SK-N-SH (cell line): ENCODE measurements at regions not wholly inside any gene's neighbourhood (a gene's known extent, or its start where the extent isn't known, plus 50 kb on each side); places are given as distances from the start of the nearest gene placed in this dataset.

Source experiments
- CTCF ChIA-PET: fragments of 300-600, 350-600 bp; formaldehyde crosslinking; extraction: SDS; loops from one replicate; lab custom pipeline; 2021; lab: Yijun Ruan, JAX
- POLR2A ChIA-PET: fragments of 350-600 bp; sonication (Branson Sonifier 250); formaldehyde crosslinking; extraction: SDS; loops from one replicate; lab custom pipeline; 2020; ENCODE audit warnings: antibody characterized with exemption, inconsistent platforms; lab: Yijun Ruan, JAX
- DNase-seq: peaks from one replicate; pipeline ENCODE4 v3.0.0; 2012
- H2AFZ ChIP-seq: fragments of 200-600 bp; sonication (generic); 2 replicates; pipeline ENCODE4 v1.8.1; 2016; ENCODE audit warnings: antibody characterized with exemption, mild to moderate bottlenecking, low read depth
- H3F3A ChIP-seq: fragments of 200-600 bp; sonication (generic); replicated peaks from 2 replicates; pipeline ENCODE3; 2016; ENCODE audit warnings: antibody characterized with exemption, mild to moderate bottlenecking; ENCODE audit not compliant: insufficient read depth
- H3K27ac ChIP-seq, 2 experiments: fragments of 200-500 bp in 1 of 2; fragments of 200-600 bp in 1 of 2; sonication (Bioruptor generic) in 1 of 2; sonication (generic), shearing (Covaris generic) in 1 of 2; 2 replicates each; pipeline versions ENCODE4 v1.5.1 to v1.6.1; 2014 to 2016; ENCODE audit warnings: low read depth in 2 of 2, inconsistent platforms in 1 of 2, low read length in 1 of 2, mild to moderate bottlenecking in 1 of 2, mixed read lengths in 1 of 2
- H3K27me3 ChIP-seq: fragments of 200-600 bp; sonication (generic), shearing (Covaris generic); 2 replicates; pipeline ENCODE4 v1.6.1; 2016; ENCODE audit warnings: mixed run types; ENCODE audit not compliant: insufficient read depth
- H3K36me3 ChIP-seq, 2 experiments: fragments of 200-500 bp in 1 of 2; fragments of 200-600 bp in 1 of 2; sonication (Bioruptor generic) in 1 of 2; sonication (generic) in 1 of 2; replicated peaks in 1 of 2; 2 replicates each; pipeline versions ENCODE3 to v1.5.1; 2014 to 2016; ENCODE audit warnings: low read length in 1 of 2, mild to moderate bottlenecking in 1 of 2; ENCODE audit not compliant: insufficient read depth in 2 of 2, control insufficient read depth in 1 of 2
- H3K4me1 ChIP-seq, 2 experiments: fragments of 200-500 bp in 1 of 2; fragments of 200-600 bp in 1 of 2; sonication (Bioruptor generic) in 1 of 2; sonication (generic), shearing (Covaris generic) in 1 of 2; 2 replicates each; pipeline versions ENCODE4 v1.5.1 to v1.6.1; 2014 to 2016; ENCODE audit warnings: low read depth in 1 of 2, low read length in 1 of 2, mixed run types in 1 of 2; ENCODE audit not compliant: insufficient read depth in 2 of 2, control insufficient read depth in 1 of 2
- H3K4me2 ChIP-seq: fragments of 200-600 bp; sonication (generic), shearing (Covaris generic); 2 replicates; pipeline ENCODE4 v1.6.1; 2017; ENCODE audit warnings: mixed run types
- H3K4me3 ChIP-seq, 2 experiments: fragments of 200-500 bp in 1 of 2; fragments of 200-600 bp in 1 of 2; sonication (Bioruptor generic) in 1 of 2; sonication (generic), shearing (Covaris generic) in 1 of 2; 2 replicates each; pipeline versions ENCODE4 v1.5.1 to v1.8.1; 2014 to 2016; ENCODE audit warnings: low read depth in 2 of 2, inconsistent platforms in 1 of 2, low read length in 1 of 2, mild to moderate bottlenecking in 1 of 2, mixed read lengths in 1 of 2, moderate library complexity in 1 of 2
- H3K79me2 ChIP-seq: fragments of 200-600 bp; sonication (generic); 2 replicates; pipeline ENCODE4 v1.8.1; 2017; ENCODE audit warnings: mild to moderate bottlenecking; ENCODE audit not compliant: insufficient read depth
- H3K9ac ChIP-seq: fragments of 200-600 bp; sonication (generic); 2 replicates; pipeline ENCODE4 v1.6.1; 2017; ENCODE audit warnings: mixed run types
- H3K9me2 ChIP-seq: fragments of 200-600 bp; sonication (generic); 2 replicates; pipeline ENCODE4 v1.6.1; 2017; ENCODE audit warnings: mixed run types
- H3K9me3 ChIP-seq: fragments of 200-600 bp; sonication (generic); 2 replicates; pipeline ENCODE4 v1.6.1; 2017; ENCODE audit warnings: mixed run types, mild to moderate bottlenecking, moderate library complexity
- H4K20me1 ChIP-seq: fragments of 200-600 bp; sonication (generic); 2 replicates; pipeline ENCODE4 v1.6.1; 2017; ENCODE audit warnings: mild to moderate bottlenecking, mixed run types; ENCODE audit not compliant: insufficient read depth
- CHD2 ChIP-seq: fragments of 150-350 bp; IDR thresholded peaks from 2 replicates; pipeline ENCODE4 v1.6.1; 2018; ENCODE audit warnings: low read length; ENCODE audit not compliant: partially characterized antibody
- EP300 ChIP-seq, 2 experiments: IDR thresholded peaks; 2 replicates each; pipeline versions ENCODE4 v1.4.0 to v1.6.1; 2012; ENCODE audit warnings: borderline replicate concordance in 1 of 2, low read depth in 1 of 2, low read length in 1 of 2
- EZH2phosphoT487 ChIP-seq: fragments of 200-600 bp; sonication (generic); IDR thresholded peaks from 2 replicates; pipeline ENCODE4 v1.6.1; 2017; ENCODE audit warnings: low read depth, mixed run types, mild to moderate bottlenecking, antibody characterized with exemption, moderate library complexity, borderline replicate concordance
- FOSL2 ChIP-seq: IDR thresholded peaks from 2 replicates; pipeline ENCODE4 v1.4.0; 2012; ENCODE audit warnings: low read depth, mild to moderate bottlenecking, moderate library complexity, borderline replicate concordance
- FOXM1 ChIP-seq: IDR thresholded peaks from 2 replicates; pipeline ENCODE4 v1.4.0; 2012; ENCODE audit warnings: low read depth, mild to moderate bottlenecking
- GABPA ChIP-seq: IDR thresholded peaks from 2 replicates; pipeline ENCODE4 v1.4.0; 2012; ENCODE audit warnings: low read depth, mild to moderate bottlenecking
- RCOR1 ChIP-seq: fragments of 150-350 bp; IDR thresholded peaks from 2 replicates; pipeline ENCODE4 v1.6.1; 2017; ENCODE audit warnings: antibody characterized with exemption, low read length
- SIN3A ChIP-seq: IDR thresholded peaks from 2 replicates; pipeline ENCODE4 v1.6.1; 2012; ENCODE audit warnings: low read depth, mild to moderate bottlenecking, low read length, moderate library complexity, borderline replicate concordance
- TAF1 ChIP-seq: IDR thresholded peaks from 2 replicates; pipeline ENCODE4 v1.6.1; 2012; ENCODE audit warnings: low read depth, mild to moderate bottlenecking, low read length, moderate library complexity, borderline replicate concordance
- WGBS: methylation state at CpG from one replicate; pipeline ENCODE4 v1.1.6; 2017; ENCODE audit warnings: low lambda C conversion rate; 5-methylcytosine and 5-hydroxymethylcytosine counted together
- TF ChIP-seq, protein P1 (sequence below): IDR thresholded peaks from 2 replicates; pipeline ENCODE4 v1.6.1; 2012; ENCODE audit warnings: mild to moderate bottlenecking, low read depth, low read length, moderate library complexity
- TF ChIP-seq, protein P2 (sequence below): IDR thresholded peaks from 2 replicates; pipeline ENCODE4 v1.4.0; 2012; ENCODE audit warnings: low read depth
- TF ChIP-seq, protein P3 (sequence below): fragments of 200-600 bp; sonication (generic); IDR thresholded peaks from 2 replicates; pipeline ENCODE4 v1.6.1; 2017; ENCODE audit warnings: antibody characterized with exemption, mild to moderate bottlenecking, moderate library complexity
- TF ChIP-seq, protein P4 (sequence below): IDR thresholded peaks from 2 replicates; pipeline ENCODE4 v1.4.0; 2012; ENCODE audit warnings: low read depth, borderline replicate concordance

DNA sequence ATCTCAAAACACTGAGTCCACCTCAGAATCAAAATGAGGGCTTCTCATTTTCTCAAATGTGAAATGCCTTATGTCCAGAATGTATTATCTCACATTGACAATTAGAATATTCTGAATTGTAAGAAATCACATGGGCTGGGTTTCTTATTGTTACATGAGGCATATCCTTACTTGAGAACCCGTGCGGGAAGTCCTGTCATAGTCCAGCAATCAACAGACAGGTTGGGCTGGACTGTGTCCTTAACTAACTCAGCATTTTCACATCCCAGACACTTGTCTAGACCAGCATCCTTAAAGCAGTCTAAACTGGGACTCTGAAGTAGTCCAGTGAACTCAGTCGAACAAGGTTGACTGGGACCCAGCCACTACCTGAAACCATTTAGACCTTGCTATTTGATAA is 267.6 kb downstream of the CETN3 start:
- 68% methylated on average over 3 of the region's 3 CpGs for WGBS
- no peak overlapping the region for H3K4me3 ChIP-seq
- no peak overlapping the region for H3K4me2 ChIP-seq
- CTCF ChIA-PET, result no interaction called here
- TF ChIP-seq FOSL2, result no peak
- TF ChIP-seq TAF1, result no peak
- TF ChIP-seq FOXM1, result no peak
- no peak for TF ChIP-seq EP300 (IDR thresholded peaks at IDR 0.05; ENCODE audit: borderline replicate concordance in 1 of 2, low read depth in 1 of 2, low read length in 1 of 2)
- no peak for TF ChIP-seq CHD2
- TF ChIP-seq, protein P1, sequence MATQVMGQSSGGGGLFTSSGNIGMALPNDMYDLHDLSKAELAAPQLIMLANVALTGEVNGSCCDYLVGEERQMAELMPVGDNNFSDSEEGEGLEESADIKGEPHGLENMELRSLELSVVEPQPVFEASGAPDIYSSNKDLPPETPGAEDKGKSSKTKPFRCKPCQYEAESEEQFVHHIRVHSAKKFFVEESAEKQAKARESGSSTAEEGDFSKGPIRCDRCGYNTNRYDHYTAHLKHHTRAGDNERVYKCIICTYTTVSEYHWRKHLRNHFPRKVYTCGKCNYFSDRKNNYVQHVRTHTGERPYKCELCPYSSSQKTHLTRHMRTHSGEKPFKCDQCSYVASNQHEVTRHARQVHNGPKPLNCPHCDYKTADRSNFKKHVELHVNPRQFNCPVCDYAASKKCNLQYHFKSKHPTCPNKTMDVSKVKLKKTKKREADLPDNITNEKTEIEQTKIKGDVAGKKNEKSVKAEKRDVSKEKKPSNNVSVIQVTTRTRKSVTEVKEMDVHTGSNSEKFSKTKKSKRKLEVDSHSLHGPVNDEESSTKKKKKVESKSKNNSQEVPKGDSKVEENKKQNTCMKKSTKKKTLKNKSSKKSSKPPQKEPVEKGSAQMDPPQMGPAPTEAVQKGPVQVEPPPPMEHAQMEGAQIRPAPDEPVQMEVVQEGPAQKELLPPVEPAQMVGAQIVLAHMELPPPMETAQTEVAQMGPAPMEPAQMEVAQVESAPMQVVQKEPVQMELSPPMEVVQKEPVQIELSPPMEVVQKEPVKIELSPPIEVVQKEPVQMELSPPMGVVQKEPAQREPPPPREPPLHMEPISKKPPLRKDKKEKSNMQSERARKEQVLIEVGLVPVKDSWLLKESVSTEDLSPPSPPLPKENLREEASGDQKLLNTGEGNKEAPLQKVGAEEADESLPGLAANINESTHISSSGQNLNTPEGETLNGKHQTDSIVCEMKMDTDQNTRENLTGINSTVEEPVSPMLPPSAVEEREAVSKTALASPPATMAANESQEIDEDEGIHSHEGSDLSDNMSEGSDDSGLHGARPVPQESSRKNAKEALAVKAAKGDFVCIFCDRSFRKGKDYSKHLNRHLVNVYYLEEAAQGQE, result no peak
- TF ChIP-seq, protein P2, sequence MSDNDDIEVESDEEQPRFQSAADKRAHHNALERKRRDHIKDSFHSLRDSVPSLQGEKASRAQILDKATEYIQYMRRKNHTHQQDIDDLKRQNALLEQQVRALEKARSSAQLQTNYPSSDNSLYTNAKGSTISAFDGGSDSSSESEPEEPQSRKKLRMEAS, result no peak
- TF ChIP-seq RCOR1, result no peak
- no peak for TF ChIP-seq SIN3A
- TF ChIP-seq EZH2phosphoT487, result no peak
- TF ChIP-seq, protein P3, sequence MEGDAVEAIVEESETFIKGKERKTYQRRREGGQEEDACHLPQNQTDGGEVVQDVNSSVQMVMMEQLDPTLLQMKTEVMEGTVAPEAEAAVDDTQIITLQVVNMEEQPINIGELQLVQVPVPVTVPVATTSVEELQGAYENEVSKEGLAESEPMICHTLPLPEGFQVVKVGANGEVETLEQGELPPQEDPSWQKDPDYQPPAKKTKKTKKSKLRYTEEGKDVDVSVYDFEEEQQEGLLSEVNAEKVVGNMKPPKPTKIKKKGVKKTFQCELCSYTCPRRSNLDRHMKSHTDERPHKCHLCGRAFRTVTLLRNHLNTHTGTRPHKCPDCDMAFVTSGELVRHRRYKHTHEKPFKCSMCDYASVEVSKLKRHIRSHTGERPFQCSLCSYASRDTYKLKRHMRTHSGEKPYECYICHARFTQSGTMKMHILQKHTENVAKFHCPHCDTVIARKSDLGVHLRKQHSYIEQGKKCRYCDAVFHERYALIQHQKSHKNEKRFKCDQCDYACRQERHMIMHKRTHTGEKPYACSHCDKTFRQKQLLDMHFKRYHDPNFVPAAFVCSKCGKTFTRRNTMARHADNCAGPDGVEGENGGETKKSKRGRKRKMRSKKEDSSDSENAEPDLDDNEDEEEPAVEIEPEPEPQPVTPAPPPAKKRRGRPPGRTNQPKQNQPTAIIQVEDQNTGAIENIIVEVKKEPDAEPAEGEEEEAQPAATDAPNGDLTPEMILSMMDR, result no peak
- TF ChIP-seq, protein P4, sequence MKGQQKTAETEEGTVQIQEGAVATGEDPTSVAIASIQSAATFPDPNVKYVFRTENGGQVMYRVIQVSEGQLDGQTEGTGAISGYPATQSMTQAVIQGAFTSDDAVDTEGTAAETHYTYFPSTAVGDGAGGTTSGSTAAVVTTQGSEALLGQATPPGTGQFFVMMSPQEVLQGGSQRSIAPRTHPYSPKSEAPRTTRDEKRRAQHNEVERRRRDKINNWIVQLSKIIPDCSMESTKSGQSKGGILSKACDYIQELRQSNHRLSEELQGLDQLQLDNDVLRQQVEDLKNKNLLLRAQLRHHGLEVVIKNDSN, result no peak
- TF ChIP-seq GABPA, result no peak
- TF ChIP-seq, all 33 proteins: peak for 0
- H3K4me1 ChIP-seq, result no peaks in the 10 kb centered on the region
- POLR2A ChIA-PET, result no interaction called here
- H4K20me1 ChIP-seq, result no peaks in the 10 kb centered on the region
- no peaks in the 10 kb centered on the region for H3K36me3 ChIP-seq
- H3F3A ChIP-seq, result no peaks in the 10 kb centered on the region
- H3K9ac ChIP-seq, result no peak overlapping the region
- no peak for DNase-seq
- H2AFZ ChIP-seq, result no peak overlapping the region
- H3K79me2 ChIP-seq, result no peaks in the 10 kb centered on the region
- no peaks in the 10 kb centered on the region for H3K27me3 ChIP-seq
- no peaks in the 10 kb centered on the region for H3K9me2 ChIP-seq
- no peaks in the 10 kb centered on the region for H3K9me3 ChIP-seq
- H3K27ac ChIP-seq, result no peak overlapping the region
